Gastroesophageal sphincter (tissue), 3 donors: ENCODE measurements at regions not wholly inside any gene's neighbourhood (a gene's known extent, or its start where the extent isn't known, plus 50 kb on each side); places are given as distances from the start of the nearest gene placed in this dataset.
"Not testable (repeated sequence)": the region's sequence is repeated elsewhere in the genome, so short reads cannot be mapped to it uniquely, and the experiment has no call there.

Experiments
- EP300 ChIP-seq: sonication (generic); formaldehyde crosslinking; IDR thresholded peaks from one replicate; pipeline ENCODE4 v1.6.1; 2017; ENCODE audit warnings: antibody characterized with exemption, mild to moderate bottlenecking
- POLR2A ChIP-seq, 2 donors: fragments of 450-650 bp; IDR thresholded peaks; one replicate each; pipeline ENCODE4 v1.6.1; 2017; ENCODE audit warnings: antibody characterized with exemption in 2 of 2, mild to moderate bottlenecking in 2 of 2, moderate library complexity in 1 of 2
- POLR2AphosphoS5 ChIP-seq: sonication (generic); formaldehyde crosslinking; IDR thresholded peaks from one replicate; pipeline ENCODE4 v1.6.1; 2017; ENCODE audit warnings: antibody characterized with exemption
- TF ChIP-seq, protein P1 (sequence below), 4 experiments: fragments of 200-600 bp in 2 of 4; fragments of 450-650 bp in 2 of 4; sonication (generic) in 1 of 4; IDR thresholded peaks; one replicate each; pipeline ENCODE4 v1.5.1; 2017 to 2019; ENCODE audit warnings: antibody characterized with exemption in 4 of 4, mild to moderate bottlenecking in 2 of 4, moderate library complexity in 2 of 4

DNA sequence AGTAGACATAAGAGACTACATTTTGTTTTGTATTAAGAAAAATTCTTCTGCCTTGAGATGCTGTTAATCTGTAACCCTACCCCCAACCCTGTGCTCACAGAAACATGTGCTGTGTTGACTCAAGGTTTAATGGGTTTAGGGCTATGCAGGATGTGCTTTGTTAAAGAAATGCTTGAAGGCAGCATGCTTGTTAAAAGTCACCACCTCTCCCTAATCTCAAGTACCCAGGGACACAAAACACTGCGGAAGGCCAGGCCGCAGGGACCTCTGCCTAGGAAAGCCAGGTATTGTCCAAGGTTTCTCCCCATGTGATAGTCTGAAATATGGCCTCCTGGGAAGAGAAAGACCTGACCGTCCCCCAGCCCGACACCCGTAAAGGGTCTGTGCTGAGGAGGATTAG, 947.7 kb upstream of the TMEFF2 start:
- TF ChIP-seq, protein P1, sequence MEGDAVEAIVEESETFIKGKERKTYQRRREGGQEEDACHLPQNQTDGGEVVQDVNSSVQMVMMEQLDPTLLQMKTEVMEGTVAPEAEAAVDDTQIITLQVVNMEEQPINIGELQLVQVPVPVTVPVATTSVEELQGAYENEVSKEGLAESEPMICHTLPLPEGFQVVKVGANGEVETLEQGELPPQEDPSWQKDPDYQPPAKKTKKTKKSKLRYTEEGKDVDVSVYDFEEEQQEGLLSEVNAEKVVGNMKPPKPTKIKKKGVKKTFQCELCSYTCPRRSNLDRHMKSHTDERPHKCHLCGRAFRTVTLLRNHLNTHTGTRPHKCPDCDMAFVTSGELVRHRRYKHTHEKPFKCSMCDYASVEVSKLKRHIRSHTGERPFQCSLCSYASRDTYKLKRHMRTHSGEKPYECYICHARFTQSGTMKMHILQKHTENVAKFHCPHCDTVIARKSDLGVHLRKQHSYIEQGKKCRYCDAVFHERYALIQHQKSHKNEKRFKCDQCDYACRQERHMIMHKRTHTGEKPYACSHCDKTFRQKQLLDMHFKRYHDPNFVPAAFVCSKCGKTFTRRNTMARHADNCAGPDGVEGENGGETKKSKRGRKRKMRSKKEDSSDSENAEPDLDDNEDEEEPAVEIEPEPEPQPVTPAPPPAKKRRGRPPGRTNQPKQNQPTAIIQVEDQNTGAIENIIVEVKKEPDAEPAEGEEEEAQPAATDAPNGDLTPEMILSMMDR (IDR thresholded peaks at IDR 0.05) = not testable (repeated sequence)
- not testable (repeated sequence) for TF ChIP-seq POLR2AphosphoS5; POLR2A (IDR thresholded peaks at IDR 0.05); EP300
